ENCODE measurements at regions not wholly inside any gene's neighbourhood (a gene's known extent, or its start where the extent isn't known, plus 50 kb on each side); places are given as distances from the start of the nearest gene placed in this dataset.

GRCh38 chr18:23380001-23380550 lies 73.0 kb upstream of the RIOK3 start:
- POLR2A ChIA-PET = interaction anchor here (1.0 to 1.4 kb wide), 3 partner anchors 19 to 348 kb away, joined by 3 to 9 read pairs (median 4); no protein-coding TSS in a partner anchor
- CTCF ChIA-PET = interaction anchor here (0.5 to 3.5 kb wide), 14 partner anchors 23 to 1700 kb away, joined by 3 to 36 read pairs (median 4); no protein-coding TSS in a partner anchor
- no peak for DNase-seq (ENCODE audit: low read depth, low spot score)
- TF ChIP-seq, protein P1, sequence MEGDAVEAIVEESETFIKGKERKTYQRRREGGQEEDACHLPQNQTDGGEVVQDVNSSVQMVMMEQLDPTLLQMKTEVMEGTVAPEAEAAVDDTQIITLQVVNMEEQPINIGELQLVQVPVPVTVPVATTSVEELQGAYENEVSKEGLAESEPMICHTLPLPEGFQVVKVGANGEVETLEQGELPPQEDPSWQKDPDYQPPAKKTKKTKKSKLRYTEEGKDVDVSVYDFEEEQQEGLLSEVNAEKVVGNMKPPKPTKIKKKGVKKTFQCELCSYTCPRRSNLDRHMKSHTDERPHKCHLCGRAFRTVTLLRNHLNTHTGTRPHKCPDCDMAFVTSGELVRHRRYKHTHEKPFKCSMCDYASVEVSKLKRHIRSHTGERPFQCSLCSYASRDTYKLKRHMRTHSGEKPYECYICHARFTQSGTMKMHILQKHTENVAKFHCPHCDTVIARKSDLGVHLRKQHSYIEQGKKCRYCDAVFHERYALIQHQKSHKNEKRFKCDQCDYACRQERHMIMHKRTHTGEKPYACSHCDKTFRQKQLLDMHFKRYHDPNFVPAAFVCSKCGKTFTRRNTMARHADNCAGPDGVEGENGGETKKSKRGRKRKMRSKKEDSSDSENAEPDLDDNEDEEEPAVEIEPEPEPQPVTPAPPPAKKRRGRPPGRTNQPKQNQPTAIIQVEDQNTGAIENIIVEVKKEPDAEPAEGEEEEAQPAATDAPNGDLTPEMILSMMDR (IDR thresholded peaks at IDR 0.05; ENCODE audit: low read depth, low read length) = no peak
- Histone ChIP-seq H3K27ac (ENCODE audit: low read depth, low read length) (peak overlapping the region; percentile 83), H3K9me3 (ENCODE audit: control insufficient read depth, insufficient read depth, low read length) (no peaks in the 10 kb centered on the region), H3K27me3 (ENCODE audit: control insufficient read depth, insufficient read depth, low read length) (no peaks in the 10 kb centered on the region), H3K4me3 (ENCODE audit: low read depth, low read length) (no peak overlapping the region)

- DNase-seq (ENCODE audit: low read depth, low spot score) = no peak
- ChIA-PET POLR2A (interaction anchor here (0.5 to 1.4 kb wide), 4 partner anchors 18 to 349 kb away, joined by 3 to 9 read pairs (median 4); no protein-coding TSS in a partner anchor), CTCF (interaction anchor here (1.1 to 3.5 kb wide), 4 partner anchors 249 to 350 kb away, joined by 3 to 36 read pairs (median 19); no protein-coding TSS in a partner anchor)
- TF ChIP-seq, protein P1 (IDR thresholded peaks at IDR 0.05; ENCODE audit: low read depth, low read length) = no peak
- Histone ChIP-seq H3K27me3 (ENCODE audit: control insufficient read depth, insufficient read depth, low read length) (no peaks in the 10 kb centered on the region), H3K4me3 (ENCODE audit: low read depth, low read length) (no peak overlapping the region), H3K9me3 (ENCODE audit: control insufficient read depth, insufficient read depth, low read length) (no peaks in the 10 kb centered on the region), H3K27ac (ENCODE audit: low read depth, low read length) (peak overlapping the region; percentile 83)
These were observed 72.3 kb upstream of the RIOK3 start for GRCh38 chr18:23380817-23381216.

DNA sequence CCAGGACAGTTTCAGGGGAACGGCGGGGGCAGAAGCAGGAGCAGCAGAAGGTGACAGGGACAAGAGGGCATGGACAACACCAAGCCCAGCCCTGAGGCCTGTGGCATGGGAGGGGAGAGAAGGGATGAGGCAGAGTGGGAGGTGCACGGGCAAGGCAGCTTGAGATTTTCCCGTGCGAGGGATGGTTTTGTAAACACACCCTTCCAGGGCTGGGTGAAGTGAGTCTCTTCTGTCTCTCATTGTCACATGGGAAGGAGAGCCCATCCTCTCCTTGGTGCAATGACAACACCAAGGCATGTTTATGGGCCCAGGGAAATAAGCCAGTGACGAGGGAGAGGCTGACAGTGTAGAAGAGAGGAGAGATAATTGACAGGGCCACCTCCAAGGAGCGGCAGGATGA lies 69.6 kb upstream of the RIOK3 start:
- no peak overlapping the region for H3K27ac ChIP-seq (ENCODE audit: low read depth, low read length)
- H3K4me3 ChIP-seq (ENCODE audit: low read depth, low read length) = no peak overlapping the region
- H3K9me3 ChIP-seq (ENCODE audit: control insufficient read depth, insufficient read depth, low read length) = no peaks in the 10 kb centered on the region
- TF ChIP-seq, protein P1 (IDR thresholded peaks at IDR 0.05; ENCODE audit: low read depth, low read length) = no peak
- DNase-seq (ENCODE audit: low read depth, low spot score) = no peak
- POLR2A ChIA-PET = no interaction called here
- CTCF ChIA-PET = no interaction called here
- H3K27me3 ChIP-seq (ENCODE audit: control insufficient read depth, insufficient read depth, low read length) = no peaks in the 10 kb centered on the region

DNA sequence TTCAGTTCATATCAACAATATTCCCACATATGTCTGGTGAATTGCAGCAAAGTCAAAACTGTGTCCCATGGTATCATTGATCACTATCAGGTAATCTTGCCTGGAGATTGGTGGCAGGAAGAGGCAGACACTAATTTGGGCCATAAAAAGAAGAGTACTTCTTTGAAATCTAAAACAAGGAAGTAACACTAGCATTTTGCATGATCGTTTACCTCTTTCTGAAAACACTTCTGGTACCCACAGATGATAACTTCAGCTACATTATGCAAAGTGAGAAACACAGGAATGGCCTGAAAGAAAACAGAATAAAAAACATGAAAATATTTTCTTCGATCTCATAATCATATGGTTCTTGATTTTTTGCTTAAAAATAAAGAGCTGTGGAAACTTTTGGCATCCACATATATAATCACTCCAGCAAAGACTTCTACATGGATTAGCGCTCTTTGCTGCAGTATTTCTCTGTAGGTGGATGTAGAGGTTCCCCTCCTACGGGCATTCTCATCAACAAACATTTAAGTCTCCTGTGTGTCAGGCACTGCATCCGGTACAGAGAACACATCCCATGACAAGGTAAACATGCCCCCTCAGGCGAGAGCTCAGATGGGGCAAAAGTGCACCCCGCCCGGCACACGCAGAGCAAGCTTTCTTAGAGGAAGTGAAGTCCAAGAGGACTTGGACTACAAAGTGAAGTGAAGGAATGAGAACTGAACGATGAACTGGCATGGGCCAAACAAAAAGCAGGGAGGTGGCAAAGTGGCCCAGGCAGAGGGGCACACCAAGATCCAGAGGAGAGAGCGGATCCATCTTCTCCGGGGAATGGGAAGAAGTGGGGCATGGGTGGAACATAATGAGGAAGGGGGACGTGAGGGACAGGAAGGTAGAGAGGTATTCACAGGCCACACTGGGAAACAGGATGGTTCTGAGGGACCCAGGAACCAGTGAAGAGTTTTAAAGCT lies 68.0 kb upstream of the RIOK3 start:
- no peak for DNase-seq (ENCODE audit: low read depth, low spot score)
- CTCF ChIA-PET = interaction anchor here (0.5 to 0.6 kb wide), 3 partner anchors 11 to 564 kb away, joined by 3 read pairs; no protein-coding TSS in a partner anchor
- no peak overlapping the region for H3K4me3 ChIP-seq (ENCODE audit: low read depth, low read length)
- TF ChIP-seq, protein P1 (IDR thresholded peaks at IDR 0.05; ENCODE audit: low read depth, low read length) = no peak
- POLR2A ChIA-PET = no interaction called here
- no peak overlapping the region for H3K27ac ChIP-seq (ENCODE audit: low read depth, low read length)
- no peaks in the 10 kb centered on the region for H3K27me3 ChIP-seq (ENCODE audit: control insufficient read depth, insufficient read depth, low read length)
- no peaks in the 10 kb centered on the region for H3K9me3 ChIP-seq (ENCODE audit: control insufficient read depth, insufficient read depth, low read length)

DNA sequence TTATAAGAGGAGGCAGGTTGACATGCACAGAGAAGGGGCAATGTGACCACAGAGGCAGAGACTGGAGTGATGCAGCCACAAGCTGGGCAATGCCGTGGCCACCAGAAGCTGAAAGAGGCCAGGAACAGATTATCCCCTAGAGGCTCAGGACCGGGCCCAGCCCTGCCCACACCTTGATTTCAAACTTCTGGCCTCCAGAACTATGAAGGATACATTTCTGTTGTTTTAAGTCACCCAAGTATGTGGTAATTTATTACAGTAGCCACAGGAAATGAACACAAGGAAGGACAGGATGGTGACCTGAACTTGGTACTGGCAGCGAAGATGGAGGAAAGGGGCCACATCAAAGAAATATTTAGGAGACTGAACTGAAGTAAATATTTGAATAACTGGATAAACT lies 66.8 kb upstream of the RIOK3 start:
- POLR2A ChIA-PET = no interaction called here
- TF ChIP-seq, protein P1 (IDR thresholded peaks at IDR 0.05; ENCODE audit: low read depth, low read length) = no peak
- DNase-seq (ENCODE audit: low read depth, low spot score) = no peak

More for the DNA sequence above, 66.8 kb upstream of the RIOK3 start:
- no peaks in the 10 kb centered on the region for H3K27me3 ChIP-seq (ENCODE audit: control insufficient read depth, insufficient read depth, low read length)
- no peak overlapping the region for H3K27ac ChIP-seq (ENCODE audit: low read depth, low read length)
- CTCF ChIA-PET = no interaction called here
- no peak overlapping the region for H3K4me3 ChIP-seq (ENCODE audit: low read depth, low read length)
- H3K9me3 ChIP-seq (ENCODE audit: control insufficient read depth, insufficient read depth, low read length) = no peaks in the 10 kb centered on the region

All from AG04450 (cell line).